ENCODE measurements at regions not wholly inside any gene's neighbourhood (a gene's known extent, or its start where the extent isn't known, plus 50 kb on each side); places are given as distances from the start of the nearest gene placed in this dataset.

DNA sequence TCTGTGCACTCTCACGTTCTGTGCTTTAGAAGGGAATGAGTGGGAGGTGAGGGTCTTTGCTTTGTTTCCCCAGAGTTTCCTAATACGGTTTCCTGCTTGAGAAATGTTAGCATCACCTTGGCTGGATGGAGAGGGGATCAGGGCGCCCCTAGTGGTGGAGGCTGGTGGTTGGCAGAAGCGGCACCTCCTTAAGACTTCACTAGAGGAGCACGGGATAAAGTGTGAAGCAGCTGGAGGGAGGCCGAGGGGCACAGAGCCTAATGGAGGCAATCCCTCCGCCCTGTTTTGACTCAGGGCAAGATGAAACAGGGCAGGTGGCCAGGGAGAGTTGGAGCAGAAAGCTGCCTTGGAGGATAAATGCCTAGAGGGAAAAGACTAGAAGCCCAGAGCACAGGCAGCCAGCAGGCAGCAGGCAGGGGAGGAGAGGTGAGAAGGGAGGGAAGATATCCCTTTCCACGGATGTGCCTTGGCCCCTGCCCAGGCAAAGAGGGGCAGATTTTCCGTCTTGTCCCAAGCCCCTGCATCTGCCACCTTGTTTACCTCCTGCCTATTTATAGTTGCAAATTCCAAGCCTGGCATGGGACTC lies 56.0 kb upstream of the BTRC start:
- DNase-seq (ENCODE audit: low read depth, low spot score), result no peak

DNA sequence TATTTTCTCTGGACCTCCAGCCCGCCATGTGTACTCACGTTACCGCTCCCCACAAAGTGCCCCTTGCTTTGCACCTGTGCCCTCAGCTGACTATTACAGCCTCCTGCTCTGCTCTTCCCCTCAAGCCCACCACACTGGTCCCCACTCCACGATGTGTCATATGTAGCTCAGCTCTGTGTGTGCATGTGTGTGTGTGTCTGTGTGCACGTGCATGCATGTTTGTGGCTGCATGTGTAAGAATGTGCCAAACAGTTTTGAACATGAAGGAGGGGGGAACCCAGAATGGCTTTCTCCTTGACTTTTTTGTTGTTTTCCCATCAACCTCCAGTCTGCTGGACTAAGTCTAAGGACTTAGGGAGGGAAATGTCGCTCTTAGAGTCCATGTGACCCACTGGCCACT lies 54.8 kb upstream of the BTRC start:
- no peak for DNase-seq (ENCODE audit: low read depth, low spot score)

DNA sequence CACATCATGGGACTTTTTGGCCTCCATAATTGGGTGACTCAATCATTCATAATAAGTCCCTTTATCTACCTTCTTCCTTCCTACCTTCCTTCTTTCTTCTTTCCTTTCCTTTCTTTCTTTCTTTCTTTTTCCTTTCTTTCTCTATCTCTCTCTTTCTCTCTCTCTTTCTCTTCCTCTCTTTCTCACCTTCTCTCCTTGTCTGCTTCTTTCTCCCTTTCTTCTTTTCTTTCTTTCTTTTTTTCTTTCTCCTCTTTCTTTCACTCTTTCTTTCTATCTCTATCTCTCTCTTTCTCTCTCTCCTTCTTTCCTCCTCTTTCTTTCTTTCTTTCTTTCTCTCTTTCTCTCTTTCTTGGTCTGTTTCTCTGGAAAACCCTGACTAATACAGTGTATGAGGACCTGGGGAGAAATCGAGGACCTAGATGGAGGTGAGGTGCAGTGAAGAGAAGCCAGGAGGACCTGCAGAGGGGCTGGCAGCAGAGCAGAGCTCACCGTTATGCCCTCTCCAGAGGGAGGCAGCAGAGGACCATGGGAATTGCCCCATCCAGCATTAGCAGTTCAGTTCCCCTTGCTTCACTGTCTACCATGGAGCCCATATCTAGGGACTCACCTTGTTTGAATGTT lies 52.7 kb upstream of the BTRC start:
- no peak for DNase-seq (ENCODE audit: low read depth, low spot score)

DNA sequence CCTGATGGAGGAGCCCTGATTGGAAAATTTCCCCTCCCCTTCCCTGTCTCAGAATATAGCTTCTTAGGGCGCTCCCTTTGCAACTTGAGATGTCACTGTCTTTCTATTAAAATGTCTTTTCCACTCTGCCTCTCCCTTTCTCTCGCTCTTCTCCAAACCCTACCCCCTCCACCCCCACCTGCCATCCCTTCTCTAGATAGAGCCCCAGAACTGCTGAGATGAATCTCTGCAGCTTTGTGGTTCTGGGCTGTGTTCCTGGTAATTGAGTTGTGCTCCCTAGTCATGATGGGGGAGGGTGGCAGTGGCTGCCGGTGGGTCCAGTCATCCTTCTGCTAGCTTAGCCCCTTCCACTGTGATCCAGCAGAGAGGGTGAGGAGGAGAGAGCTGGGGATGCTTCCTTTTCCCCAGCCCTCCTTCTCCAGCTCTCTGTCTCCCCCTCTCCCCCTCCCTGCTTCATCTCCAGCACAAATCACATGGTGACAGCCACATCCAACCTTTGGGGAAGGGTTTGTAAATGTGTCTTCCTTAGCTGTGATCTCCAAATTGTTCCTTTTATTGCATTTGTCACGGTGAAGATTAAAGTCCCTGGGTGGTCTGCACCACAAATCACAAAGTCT lies 50.8 kb upstream of the BTRC start:
- DNase-seq (ENCODE audit: low read depth, low spot score), result no peak

Data from pulmonary artery endothelial cell (primary cell).